ENCODE measurements at regions not wholly inside any gene's neighbourhood (a gene's known extent, or its start where the extent isn't known, plus 50 kb on each side); places are given as distances from the start of the nearest gene placed in this dataset.

DNA sequence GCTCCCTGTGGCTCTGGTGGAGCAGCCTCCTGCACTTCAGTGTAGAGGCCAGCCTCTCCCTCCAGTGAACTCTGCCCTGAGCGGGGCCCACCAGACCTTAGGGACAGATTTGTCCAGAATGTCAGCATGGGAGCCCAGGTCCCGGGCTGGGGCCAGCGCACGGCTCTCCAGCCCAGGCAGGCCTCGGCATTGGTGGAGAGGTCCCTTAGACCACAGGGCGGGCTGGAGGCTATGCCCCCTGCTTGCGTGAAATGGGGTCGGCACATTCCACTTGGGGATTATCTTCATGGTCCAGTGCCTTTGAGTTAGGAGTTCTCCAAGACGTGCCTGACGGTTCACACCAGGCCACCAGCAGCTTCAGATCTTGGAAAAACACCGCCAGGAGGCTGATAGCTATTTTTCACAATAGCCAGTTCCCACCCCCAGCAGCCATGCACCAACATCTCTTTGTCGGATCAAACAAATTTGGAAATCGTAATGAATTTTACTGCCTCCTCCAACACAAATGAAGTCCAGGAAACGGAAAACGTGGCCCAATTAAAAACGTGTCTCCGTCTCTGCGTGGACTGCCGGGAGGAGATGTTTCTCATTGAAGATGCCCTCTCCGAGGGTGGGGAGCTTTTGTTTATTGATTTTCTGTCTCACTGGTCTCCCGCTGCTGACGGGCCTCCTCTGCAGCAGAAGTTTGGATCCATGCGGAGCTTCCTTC lies 110.0 kb upstream of the CIBAR2 start:
- in situ Hi-C loops (cut with MboI; ENCODE audit: low sequenced_read_pairs) (no loop called here), dilution Hi-C loops (cut with HindIII; ENCODE audit: low sequenced_read_pairs, unreplicated experiment) (no loop called here), intact Hi-C loops (cut with micrococcal nuclease) (loop anchor here (5.0 kb wide), 1 partner anchor 50 kb away; no protein-coding TSS in a partner anchor)
- peak overlapping the region; percentile 40 for H2BK120ac ChIP-seq (ENCODE audit: low read depth, low read length)
- H3K9me3 ChIP-seq (ENCODE audit: control insufficient read depth, insufficient read depth, low read length): no peaks in the 10 kb centered on the region; the same call in 1 of the 2 replicates
- H4K8ac ChIP-seq (ENCODE audit: low read depth in 2 of 2, low read length in 2 of 2): peak overlapping the region in 1 of 2 experiments; percentile 11; a peak in 1 of 4 replicates
- peaks cover 8% of the 10 kb centered on the region for H4K20me1 ChIP-seq (ENCODE audit: insufficient read depth, low read length)
- peak overlapping the region; percentile 6; the same call in 1 of the 2 replicates for H4K91ac ChIP-seq (ENCODE audit: insufficient read depth, low read depth, low read length)
- BruUV-seq (replicated peaks): no TSS peak
- 65% methylated on average over 8 of the region's 23 CpGs; no CpG with 5 or more reads in 1 of the 2 experiments for WGBS, 2 experiments (ENCODE audit: extremely low coverage in 2 of 2, insufficient read length in 1 of 2)
- TF ChIP-seq CHD1 (IDR thresholded peaks at IDR 0.05; ENCODE audit: low read depth, low read length): no peak
- TF ChIP-seq MAFK (IDR thresholded peaks at IDR 0.05; ENCODE audit: low read depth, low read length): no peak
- TF ChIP-seq POLR2A (IDR thresholded peaks at IDR 0.05; ENCODE audit: low read depth, low read length): no peak
- TF ChIP-seq, protein P1, sequence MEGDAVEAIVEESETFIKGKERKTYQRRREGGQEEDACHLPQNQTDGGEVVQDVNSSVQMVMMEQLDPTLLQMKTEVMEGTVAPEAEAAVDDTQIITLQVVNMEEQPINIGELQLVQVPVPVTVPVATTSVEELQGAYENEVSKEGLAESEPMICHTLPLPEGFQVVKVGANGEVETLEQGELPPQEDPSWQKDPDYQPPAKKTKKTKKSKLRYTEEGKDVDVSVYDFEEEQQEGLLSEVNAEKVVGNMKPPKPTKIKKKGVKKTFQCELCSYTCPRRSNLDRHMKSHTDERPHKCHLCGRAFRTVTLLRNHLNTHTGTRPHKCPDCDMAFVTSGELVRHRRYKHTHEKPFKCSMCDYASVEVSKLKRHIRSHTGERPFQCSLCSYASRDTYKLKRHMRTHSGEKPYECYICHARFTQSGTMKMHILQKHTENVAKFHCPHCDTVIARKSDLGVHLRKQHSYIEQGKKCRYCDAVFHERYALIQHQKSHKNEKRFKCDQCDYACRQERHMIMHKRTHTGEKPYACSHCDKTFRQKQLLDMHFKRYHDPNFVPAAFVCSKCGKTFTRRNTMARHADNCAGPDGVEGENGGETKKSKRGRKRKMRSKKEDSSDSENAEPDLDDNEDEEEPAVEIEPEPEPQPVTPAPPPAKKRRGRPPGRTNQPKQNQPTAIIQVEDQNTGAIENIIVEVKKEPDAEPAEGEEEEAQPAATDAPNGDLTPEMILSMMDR (conservative IDR thresholded peaks at IDR 0.05; ENCODE audit: low read depth, low read length): no peak
- no peak for TF ChIP-seq FOS (IDR thresholded peaks at IDR 0.05; ENCODE audit: low read depth, low read length)
- TF ChIP-seq MXI1 (IDR thresholded peaks at IDR 0.05; ENCODE audit: borderline replicate concordance, low read depth, low read length): no peak
- no peak for TF ChIP-seq BHLHE40 (IDR thresholded peaks at IDR 0.05; ENCODE audit: low read depth, low read length)
- TF ChIP-seq, protein P2, sequence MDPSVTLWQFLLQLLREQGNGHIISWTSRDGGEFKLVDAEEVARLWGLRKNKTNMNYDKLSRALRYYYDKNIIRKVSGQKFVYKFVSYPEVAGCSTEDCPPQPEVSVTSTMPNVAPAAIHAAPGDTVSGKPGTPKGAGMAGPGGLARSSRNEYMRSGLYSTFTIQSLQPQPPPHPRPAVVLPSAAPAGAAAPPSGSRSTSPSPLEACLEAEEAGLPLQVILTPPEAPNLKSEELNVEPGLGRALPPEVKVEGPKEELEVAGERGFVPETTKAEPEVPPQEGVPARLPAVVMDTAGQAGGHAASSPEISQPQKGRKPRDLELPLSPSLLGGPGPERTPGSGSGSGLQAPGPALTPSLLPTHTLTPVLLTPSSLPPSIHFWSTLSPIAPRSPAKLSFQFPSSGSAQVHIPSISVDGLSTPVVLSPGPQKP (IDR thresholded peaks at IDR 0.05; ENCODE audit: borderline replicate concordance, low read depth, low read length): no peak
- no peak for TF ChIP-seq NFE2L2 (IDR thresholded peaks at IDR 0.05; ENCODE audit: low read depth, low read length)
- TF ChIP-seq RCOR1 (IDR thresholded peaks at IDR 0.05; ENCODE audit: insufficient replicate concordance, low read length): no peak
- TF ChIP-seq CEBPB (IDR thresholded peaks at IDR 0.05; ENCODE audit: low read depth, low read length): no peak
- no peak for TF ChIP-seq SMC3 (IDR thresholded peaks at IDR 0.05; ENCODE audit: low read depth, low read length)
- no peaks in the 10 kb centered on the region for H3K36me3 ChIP-seq (ENCODE audit: control insufficient read depth, insufficient read depth, low read length)
- no peak overlapping the region for H3K18ac ChIP-seq (ENCODE audit: low read depth, low read length)
- peak overlapping the region; percentile 100 for H2AK5ac ChIP-seq (ENCODE audit: low read depth, low read length)
- no peaks in the 10 kb centered on the region for H3K27me3 ChIP-seq (ENCODE audit: control insufficient read depth, insufficient read depth, low read length)
- peak overlapping the region; percentile 58 for H2AK9ac ChIP-seq (replicated peaks; ENCODE audit: low read depth, low read length, poor library complexity)
- DNase-seq: no peak
- H2BK5ac ChIP-seq (ENCODE audit: low read depth, low read length, poor library complexity, severe bottlenecking): no peak overlapping the region
- no peak overlapping the region for H2BK20ac ChIP-seq (ENCODE audit: low read depth, low read length)
- no peak overlapping the region for H2BK15ac ChIP-seq (ENCODE audit: low read depth, low read length)
- H3K4me2 ChIP-seq (ENCODE audit: low read depth, low read length): no peak overlapping the region
- no peak overlapping the region for H3K4me3 ChIP-seq (ENCODE audit: insufficient read depth, low read depth, low read length)
- peak overlapping the region; percentile 97 for H3K4ac ChIP-seq (ENCODE audit: low read depth, low read length)
- no peak overlapping the region for H3K14ac ChIP-seq (replicated peaks; ENCODE audit: low read depth, low read length)
- H3K79me1 ChIP-seq (ENCODE audit: low read depth in 1 of 2, low read length in 2 of 2): peaks cover 41 to 86% of the 10 kb centered on the region in 2 experiments
- no peak overlapping the region for H3K27ac ChIP-seq (ENCODE audit: insufficient read depth, low read length)
- peaks cover 37% of the 10 kb centered on the region for H3K4me1 ChIP-seq (ENCODE audit: control insufficient read depth, insufficient read depth, low read length)
- CTCF ChIA-PET: no interaction called here
- H3K9ac ChIP-seq (ENCODE audit: low read depth, low read length): no peak overlapping the region
- H3K9me1 ChIP-seq (ENCODE audit: insufficient read depth, low read length): peaks cover 17% of the 10 kb centered on the region
- POLR2A ChIA-PET (ENCODE audit: unreplicated experiment): interaction anchor here (0.7 kb wide), 1 partner anchor 117 kb away, joined by 3 read pairs; no protein-coding TSS in a partner anchor
- H3K56ac ChIP-seq (ENCODE audit: extremely low read depth, insufficient read depth, low read length): no peak overlapping the region
- H3K23ac ChIP-seq (ENCODE audit: low read depth, low read length): no peak overlapping the region
- H4K5ac ChIP-seq (ENCODE audit: low read depth, low read length): no peak overlapping the region
- peak overlapping the region; percentile 17 for H2AFZ ChIP-seq (replicated peaks; ENCODE audit: low read length, poor library complexity)
- no peak for ATAC-seq (ENCODE audit: low read depth)

All from IMR-90 (cell line).